HG03280 (cell line): ENCODE measurements at regions not wholly inside any gene's neighbourhood (a gene's known extent, or its start where the extent isn't known, plus 50 kb on each side); places are given as distances from the start of the nearest gene placed in this dataset.
"Not testable (repeated sequence)": the region's sequence is repeated elsewhere in the genome, so short reads cannot be mapped to it uniquely, and the experiment has no call there.

Source experiments
- ATAC-seq: cut with Tn5 transposase; IDR thresholded peaks from one replicate; pipeline ENCODE4 v1.9.1; 2021; ENCODE audit warnings: mild to moderate bottlenecking, moderate library complexity; ENCODE audit not compliant: unreplicated experiment

GRCh38 chr4:28241021-28241420 is 1380.4 kb downstream of the STIM2 start:
- ATAC-seq, result no peak

- no peak for ATAC-seq
These were observed 1387.2 kb downstream of the STIM2 start for GRCh38 chr4:28247805-28248204.

- ATAC-seq, result no peak
These were observed 1387.6 kb downstream of the STIM2 start for GRCh38 chr4:28248269-28248668.

GRCh38 chr4:28250646-28251045 is 1390.0 kb downstream of the STIM2 start:
- ATAC-seq, result no peak

- ATAC-seq, result no peak
These were observed 1391.2 kb downstream of the STIM2 start for GRCh38 chr4:28251831-28252230.

- no peak for ATAC-seq
These were observed 1393.4 kb downstream of the STIM2 start for GRCh38 chr4:28254003-28254402.

- no peak for ATAC-seq
These were observed 1395.7 kb downstream of the STIM2 start for GRCh38 chr4:28256295-28256694.

GRCh38 chr4:28259951-28260350 is 1399.3 kb downstream of the STIM2 start:
- no peak for ATAC-seq

- ATAC-seq, result no peak
These were observed 1406.5 kb downstream of the STIM2 start for GRCh38 chr4:28267166-28267565.

- ATAC-seq, result no peak
These were observed 1408.8 kb downstream of the STIM2 start for GRCh38 chr4:28269426-28269825.

GRCh38 chr4:28277931-28278330 is 1417.3 kb downstream of the STIM2 start:
- no peak for ATAC-seq

- no peak for ATAC-seq
These were observed 1418.0 kb downstream of the STIM2 start for GRCh38 chr4:28278676-28279075.

- no peak for ATAC-seq
These were observed 1418.6 kb downstream of the STIM2 start for GRCh38 chr4:28279249-28279648.

- ATAC-seq, result not testable (repeated sequence)
These were observed 1425.6 kb downstream of the STIM2 start for GRCh38 chr4:28286266-28286665.

GRCh38 chr4:28287831-28288233 is 1427.2 kb downstream of the STIM2 start:
- no peak for ATAC-seq

- no peak for ATAC-seq
These were observed 1435.6 kb downstream of the STIM2 start for GRCh38 chr4:28296239-28296638.

GRCh38 chr4:28310926-28311325 is 1450.3 kb downstream of the STIM2 start:
- ATAC-seq, result no peak

GRCh38 chr4:28312497-28312896 is 1451.9 kb downstream of the STIM2 start:
- ATAC-seq, result not testable (repeated sequence)

- ATAC-seq, result no peak
These were observed 1453.4 kb downstream of the STIM2 start for GRCh38 chr4:28313729-28314713.

GRCh38 chr4:28317221-28317620 is 1456.6 kb downstream of the STIM2 start:
- no peak for ATAC-seq

- ATAC-seq, result no peak
These were observed 1473.6 kb downstream of the STIM2 start for GRCh38 chr4:28334249-28334648.

GRCh38 chr4:28341784-28342183 is 1481.1 kb downstream of the STIM2 start:
- no peak for ATAC-seq

GRCh38 chr4:28350485-28350884 is 1489.8 kb downstream of the STIM2 start:
- no peak for ATAC-seq
